Activated CD8-positive, alpha-beta T cell treated with anti-CD3 and anti-CD28 coated beads for 36 hours (primary cell): ENCODE measurements at regions not wholly inside any gene's neighbourhood (a gene's known extent, or its start where the extent isn't known, plus 50 kb on each side); places are given as distances from the start of the nearest gene placed in this dataset.

Experiments used
- ATAC-seq: fragments of 200-7000 bp; cut with Tn5 transposase; one replicate; pipeline ENCODE4 v1.10.0; 2021; ENCODE audit warnings: mild to moderate bottlenecking, moderate library complexity
- CTCF ChIA-PET: fragments of 350-600 bp; sonication (Branson Sonifier 250); formaldehyde crosslinking; loops from one replicate; lab custom pipeline; 2021; ENCODE audit warnings: antibody characterized with exemption; lab: Charles Lee
- POLR2A ChIA-PET: fragments of 350-600 bp; sonication (Branson Sonifier 250); formaldehyde crosslinking; loops from one replicate; lab custom pipeline; 2021; ENCODE audit warnings: antibody characterized with exemption; lab: Charles Lee
- DNase-seq: peaks from one replicate; pipeline ENCODE4 v3.0.0-alpha.2; 2020
- H3K27ac Mint-ChIP-seq: one replicate; pipeline ENCODE4 v1.8.0; 2021; ENCODE audit warnings: mild to moderate bottlenecking, mixed read lengths
- H3K27me3 Mint-ChIP-seq: one replicate; pipeline ENCODE4 v1.8.0; 2021; ENCODE audit warnings: mixed read lengths
- H3K36me3 Mint-ChIP-seq: one replicate; pipeline ENCODE4 v1.8.0; 2021; ENCODE audit warnings: low read depth, mixed read lengths
- H3K4me1 Mint-ChIP-seq: one replicate; pipeline ENCODE4 v1.8.0; 2021; ENCODE audit warnings: low read depth, mixed read lengths
- H3K4me3 Mint-ChIP-seq: one replicate; pipeline ENCODE4 v1.8.0; 2021; ENCODE audit warnings: mild to moderate bottlenecking, moderate library complexity, mixed read lengths
- H3K9me3 Mint-ChIP-seq: one replicate; pipeline ENCODE4 v1.8.0; 2021; ENCODE audit warnings: mixed read lengths
- intact Hi-C: fragments of 100-400 bp; cut with micrococcal nuclease; formaldehyde crosslinking; loops from one replicate; pipeline ENCODE4 v1.10.0; 2022
- TF ChIP-seq, protein P1 (sequence below): fragments of 200-600 bp; IDR thresholded peaks from one replicate; pipeline ENCODE4 v1.8.0; 2022; ENCODE audit warnings: antibody characterized with exemption, mild to moderate bottlenecking

- Mint-ChIP-seq H3K27ac (no peak overlapping the region), H3K9me3 (peaks cover 1% of the 10 kb centered on the region), H3K27me3 (no peaks in the 10 kb centered on the region), H3K4me3 (no peak overlapping the region), H3K36me3 (no peaks in the 10 kb centered on the region), H3K4me1 (peaks cover 4% of the 10 kb centered on the region)
- ChIA-PET POLR2A (no interaction called here), CTCF (no interaction called here)
- TF ChIP-seq, protein P1, sequence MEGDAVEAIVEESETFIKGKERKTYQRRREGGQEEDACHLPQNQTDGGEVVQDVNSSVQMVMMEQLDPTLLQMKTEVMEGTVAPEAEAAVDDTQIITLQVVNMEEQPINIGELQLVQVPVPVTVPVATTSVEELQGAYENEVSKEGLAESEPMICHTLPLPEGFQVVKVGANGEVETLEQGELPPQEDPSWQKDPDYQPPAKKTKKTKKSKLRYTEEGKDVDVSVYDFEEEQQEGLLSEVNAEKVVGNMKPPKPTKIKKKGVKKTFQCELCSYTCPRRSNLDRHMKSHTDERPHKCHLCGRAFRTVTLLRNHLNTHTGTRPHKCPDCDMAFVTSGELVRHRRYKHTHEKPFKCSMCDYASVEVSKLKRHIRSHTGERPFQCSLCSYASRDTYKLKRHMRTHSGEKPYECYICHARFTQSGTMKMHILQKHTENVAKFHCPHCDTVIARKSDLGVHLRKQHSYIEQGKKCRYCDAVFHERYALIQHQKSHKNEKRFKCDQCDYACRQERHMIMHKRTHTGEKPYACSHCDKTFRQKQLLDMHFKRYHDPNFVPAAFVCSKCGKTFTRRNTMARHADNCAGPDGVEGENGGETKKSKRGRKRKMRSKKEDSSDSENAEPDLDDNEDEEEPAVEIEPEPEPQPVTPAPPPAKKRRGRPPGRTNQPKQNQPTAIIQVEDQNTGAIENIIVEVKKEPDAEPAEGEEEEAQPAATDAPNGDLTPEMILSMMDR = no peak
- ATAC-seq (no peak), DNase-seq (no peak)
- intact Hi-C loops = no loop called here
These were observed 223.9 kb upstream of the HS3ST3A1 start for GRCh38 chr17:13825526-13826040.

GRCh38 chr17:13827118-13827517 lies 225.4 kb upstream of the HS3ST3A1 start:
- TF ChIP-seq, protein P1 = no peak
- H3K4me1 Mint-ChIP-seq = peaks cover 4% of the 10 kb centered on the region
- H3K4me3 Mint-ChIP-seq = no peak overlapping the region
- ChIA-PET POLR2A (interaction anchor here (0.6 kb wide), 1 partner anchor 478 kb away, joined by 4 read pairs; no protein-coding TSS in a partner anchor), CTCF (no interaction called here)
- peaks cover 1% of the 10 kb centered on the region for H3K9me3 Mint-ChIP-seq
- no peaks in the 10 kb centered on the region for H3K36me3 Mint-ChIP-seq
- intact Hi-C loops = no loop called here
- H3K27ac Mint-ChIP-seq = no peak overlapping the region
- DNase-seq = no peak
- ATAC-seq = no peak
- no peaks in the 10 kb centered on the region for H3K27me3 Mint-ChIP-seq

- ChIA-PET CTCF (no interaction called here), POLR2A (no interaction called here)
- no peak overlapping the region for H3K27ac Mint-ChIP-seq
- DNase-seq (no peak), ATAC-seq (no peak)
- intact Hi-C loops = no loop called here
- no peak overlapping the region for H3K4me3 Mint-ChIP-seq
- TF ChIP-seq, protein P1 = no peak
- H3K27me3 Mint-ChIP-seq = no peaks in the 10 kb centered on the region
- H3K9me3 Mint-ChIP-seq = no peaks in the 10 kb centered on the region
- no peaks in the 10 kb centered on the region for H3K36me3 Mint-ChIP-seq
- H3K4me1 Mint-ChIP-seq = no peaks in the 10 kb centered on the region
These were observed 232.2 kb upstream of the HS3ST3A1 start for GRCh38 chr17:13833921-13834320.

DNA sequence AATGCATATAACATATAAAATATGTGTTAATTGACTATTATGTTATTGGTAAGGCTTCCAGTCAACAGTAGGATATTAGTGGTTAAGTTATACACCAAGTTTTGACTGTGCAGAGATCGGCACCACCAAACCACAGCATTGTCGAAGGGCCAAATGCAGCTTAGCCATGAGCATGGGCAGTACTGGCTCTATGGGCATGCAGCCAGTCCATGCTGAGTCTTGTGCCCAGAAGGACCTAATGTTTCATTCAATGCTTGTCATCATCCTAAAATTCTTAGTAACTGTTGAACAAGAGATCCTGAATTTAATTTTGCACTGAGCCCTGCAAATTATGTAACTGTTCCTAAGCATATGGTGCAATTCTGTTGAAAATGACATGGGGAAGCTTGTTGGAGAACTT lies 233.4 kb upstream of the HS3ST3A1 start:
- Mint-ChIP-seq H3K9me3 (no peaks in the 10 kb centered on the region), H3K4me1 (peaks cover 1% of the 10 kb centered on the region), H3K36me3 (no peaks in the 10 kb centered on the region), H3K27ac (no peak overlapping the region), H3K4me3 (no peak overlapping the region), H3K27me3 (no peaks in the 10 kb centered on the region)
- ChIA-PET CTCF (no interaction called here), POLR2A (no interaction called here)
- DNase-seq (no peak), ATAC-seq (no peak)
- intact Hi-C loops = no loop called here
- TF ChIP-seq, protein P1 = no peak

- no peaks in the 10 kb centered on the region for H3K36me3 Mint-ChIP-seq
These were observed 231.9 kb upstream of the COX10 start for GRCh38 chr17:13837417-13837816.

More at GRCh38 chr17:13837417-13837816, 231.9 kb upstream of the COX10 start:
- H3K9me3 Mint-ChIP-seq = no peaks in the 10 kb centered on the region
- H3K27me3 Mint-ChIP-seq = no peaks in the 10 kb centered on the region
- intact Hi-C loops = no loop called here
- no peak overlapping the region for H3K4me3 Mint-ChIP-seq
- POLR2A ChIA-PET = interaction anchor here (0.6 kb wide), 1 partner anchor 22 kb away, joined by 3 read pairs; no protein-coding TSS in a partner anchor
- peaks cover 3% of the 10 kb centered on the region for H3K4me1 Mint-ChIP-seq
- TF ChIP-seq, protein P1 = no peak
- no peak overlapping the region for H3K27ac Mint-ChIP-seq
- DNase-seq (no peak), ATAC-seq (no peak)
- CTCF ChIA-PET = no interaction called here
